8988T (cell line): ENCODE measurements at regions not wholly inside any gene's neighbourhood (a gene's known extent, or its start where the extent isn't known, plus 50 kb on each side); places are given as distances from the start of the nearest gene placed in this dataset.
"Not testable (repeated sequence)": the region's sequence is repeated elsewhere in the genome, so short reads cannot be mapped to it uniquely, and the experiment has no call there.

ENCODE experiments used
- DNase-seq: peaks from one replicate; pipeline ENCODE4 v3.0.0; 2011

GRCh38 chr5:127216898-127217675, 73.5 kb upstream of the MEGF10 start:
- no peak for DNase-seq

GRCh38 chr5:127221936-127222335, 68.7 kb upstream of the MEGF10 start:
- not testable (repeated sequence) for DNase-seq

GRCh38 chr5:127222571-127223156, 67.9 kb upstream of the MEGF10 start:
- not testable (repeated sequence) for DNase-seq

GRCh38 chr5:127223256-127223974, 67.2 kb upstream of the MEGF10 start:
- no peak for DNase-seq

- no peak for DNase-seq
Measured at GRCh38 chr5:127227881-127228280, 62.7 kb upstream of the MEGF10 start.

- no peak for DNase-seq
Measured at GRCh38 chr5:127228540-127229184, 61.9 kb upstream of the MEGF10 start.

GRCh38 chr5:127229185-127229889, 61.3 kb upstream of the MEGF10 start:
- DNase-seq, result peak; percentile 48

- DNase-seq, result no peak
Measured at GRCh38 chr5:127231118-127231517, 59.5 kb upstream of the MEGF10 start.

- DNase-seq, result no peak
Measured at GRCh38 chr5:127233590-127233989, 57.0 kb upstream of the MEGF10 start.

- no peak for DNase-seq
Measured at GRCh38 chr5:127235136-127235535, 55.5 kb upstream of the MEGF10 start.

GRCh38 chr5:127236254-127236653, 54.3 kb upstream of the MEGF10 start:
- no peak for DNase-seq
